IPS DF 6.9 (cell line): ENCODE measurements at regions not wholly inside any gene's neighbourhood (a gene's known extent, or its start where the extent isn't known, plus 50 kb on each side); places are given as distances from the start of the nearest gene placed in this dataset.
A peak's percentile ranks its signal among the peaks of the same experiment; 100 is the strongest.

Source experiments
- DNase-seq: peaks from one replicate; pipeline ENCODE4 v3.0.0-alpha.2; 2013; ENCODE audit warnings: low read depth, low spot score
- H3K27ac ChIP-seq: one replicate; pipeline ENCODE4 v1.5.1; 2013; ENCODE audit warnings: low read length, control low read depth
- H3K27me3 ChIP-seq: 2 replicates; pipeline ENCODE4 v1.6.1; 2013; ENCODE audit warnings: mild to moderate bottlenecking, low read length; ENCODE audit not compliant: control insufficient read depth, insufficient read depth
- H3K36me3 ChIP-seq: 2 replicates; pipeline ENCODE4 v1.6.1; 2013; ENCODE audit warnings: low read length; ENCODE audit not compliant: control insufficient read depth, insufficient read depth
- H3K4me1 ChIP-seq: 2 replicates; pipeline ENCODE4 v1.6.1; 2013; ENCODE audit warnings: low read length; ENCODE audit not compliant: control insufficient read depth, insufficient read depth
- H3K4me3 ChIP-seq: 2 replicates; pipeline ENCODE4 v1.5.1; 2013; ENCODE audit warnings: mild to moderate bottlenecking, low read length
- H3K9me3 ChIP-seq: 2 replicates; pipeline ENCODE4 v1.6.1; 2013; ENCODE audit warnings: low read length, inconsistent platforms; ENCODE audit not compliant: control insufficient read depth, insufficient read depth
- WGBS: extraction: QIAGEN DNeasy Blood & Tissue Kit; methylation state at CpG from one replicate; pipeline ENCODE4 v1.1.7; 2013; ENCODE audit warnings: mixed read lengths, missing lambda C conversion rate; ENCODE audit not compliant: insufficient read length, insufficient coverage; 5-methylcytosine and 5-hydroxymethylcytosine counted together

GRCh38 chr2:155308367-155309009 is 610.0 kb downstream of the KCNJ3 start:
- no peak for DNase-seq

GRCh38 chr2:155301221-155301620 is 602.7 kb downstream of the KCNJ3 start:
- H3K27ac ChIP-seq: no peak overlapping the region
- H3K4me1 ChIP-seq: no peaks in the 10 kb centered on the region
- DNase-seq: no peak
- no peaks in the 10 kb centered on the region for H3K9me3 ChIP-seq
- no peak overlapping the region for H3K4me3 ChIP-seq
- no peaks in the 10 kb centered on the region for H3K36me3 ChIP-seq
- no peaks in the 10 kb centered on the region for H3K27me3 ChIP-seq

More at GRCh38 chr2:155308367-155309009, 610.0 kb downstream of the KCNJ3 start:
- Histone ChIP-seq H3K36me3 (no peaks in the 10 kb centered on the region), H3K4me3 (no peak overlapping the region), H3K4me1 (no peaks in the 10 kb centered on the region), H3K9me3 (no peaks in the 10 kb centered on the region), H3K27me3 (no peaks in the 10 kb centered on the region), H3K27ac (no peak overlapping the region)
- WGBS: no CpG with 5 or more reads among the region's 1 CpG

- Histone ChIP-seq H3K9me3 (no peaks in the 10 kb centered on the region), H3K27me3 (no peaks in the 10 kb centered on the region), H3K36me3 (no peaks in the 10 kb centered on the region), H3K4me3 (no peak overlapping the region), H3K4me1 (no peaks in the 10 kb centered on the region), H3K27ac (no peak overlapping the region)
- no peak for DNase-seq
- WGBS: no CpG with 5 or more reads among the region's 1 CpG
Observed at GRCh38 chr2:155298001-155298400, 599.5 kb downstream of the KCNJ3 start.

- H3K4me3 ChIP-seq: no peak overlapping the region
- no peaks in the 10 kb centered on the region for H3K27me3 ChIP-seq
- DNase-seq: no peak
- H3K36me3 ChIP-seq: no peaks in the 10 kb centered on the region
- H3K27ac ChIP-seq: no peak overlapping the region
- no peaks in the 10 kb centered on the region for H3K4me1 ChIP-seq
- H3K9me3 ChIP-seq: no peaks in the 10 kb centered on the region
- WGBS: no CpG with 5 or more reads among the region's 1 CpG
Observed at GRCh38 chr2:155294358-155294757, 595.9 kb downstream of the KCNJ3 start.

GRCh38 chr2:155281907-155282306 is 583.4 kb downstream of the KCNJ3 start:
- DNase-seq: no peak
- Histone ChIP-seq H3K27me3 (no peaks in the 10 kb centered on the region), H3K9me3 (no peaks in the 10 kb centered on the region), H3K27ac (no peak overlapping the region), H3K36me3 (no peaks in the 10 kb centered on the region), H3K4me3 (no peak overlapping the region), H3K4me1 (no peaks in the 10 kb centered on the region)
- no CpG with 5 or more reads among the region's 7 CpGs for WGBS

GRCh38 chr2:155273323-155273722 is 574.8 kb downstream of the KCNJ3 start:
- H3K4me3 ChIP-seq: no peak overlapping the region
- no CpG with 5 or more reads among the region's 3 CpGs for WGBS
- no peaks in the 10 kb centered on the region for H3K4me1 ChIP-seq
- no peaks in the 10 kb centered on the region for H3K9me3 ChIP-seq
- H3K27ac ChIP-seq: no peak overlapping the region
- no peak for DNase-seq
- no peaks in the 10 kb centered on the region for H3K27me3 ChIP-seq
- no peaks in the 10 kb centered on the region for H3K36me3 ChIP-seq

GRCh38 chr2:155266583-155266982 is 568.1 kb downstream of the KCNJ3 start:
- no peak overlapping the region for H3K4me3 ChIP-seq
- H3K27ac ChIP-seq: no peak overlapping the region

GRCh38 chr2:155266109-155266508 is 567.6 kb downstream of the KCNJ3 start:
- no peaks in the 10 kb centered on the region for H3K27me3 ChIP-seq
- no peak overlapping the region for H3K4me3 ChIP-seq
- H3K4me1 ChIP-seq: no peaks in the 10 kb centered on the region
- WGBS: no CpG with 5 or more reads among the region's 1 CpG
- no peaks in the 10 kb centered on the region for H3K36me3 ChIP-seq
- no peak overlapping the region for H3K27ac ChIP-seq
- no peak for DNase-seq
- H3K9me3 ChIP-seq: no peaks in the 10 kb centered on the region

More at GRCh38 chr2:155266583-155266982, 568.1 kb downstream of the KCNJ3 start:
- no CpG with 5 or more reads among the region's 3 CpGs for WGBS
- Histone ChIP-seq H3K9me3 (no peaks in the 10 kb centered on the region), H3K4me1 (no peaks in the 10 kb centered on the region), H3K27me3 (no peaks in the 10 kb centered on the region), H3K36me3 (no peaks in the 10 kb centered on the region)
- no peak for DNase-seq

- no peaks in the 10 kb centered on the region for H3K9me3 ChIP-seq
- WGBS: no CpG with 5 or more reads among the region's 6 CpGs
- no peak overlapping the region for H3K27ac ChIP-seq
- no peaks in the 10 kb centered on the region for H3K36me3 ChIP-seq
- peak; percentile 52 for DNase-seq
- no peaks in the 10 kb centered on the region for H3K27me3 ChIP-seq
- H3K4me3 ChIP-seq: no peak overlapping the region
- no peaks in the 10 kb centered on the region for H3K4me1 ChIP-seq
Observed at GRCh38 chr2:155256803-155257202, 558.3 kb downstream of the KCNJ3 start.

- no peaks in the 10 kb centered on the region for H3K9me3 ChIP-seq
- H3K36me3 ChIP-seq: no peaks in the 10 kb centered on the region
- DNase-seq: no peak
- no peak overlapping the region for H3K27ac ChIP-seq
- no CpG with 5 or more reads among the region's 2 CpGs for WGBS
- H3K4me3 ChIP-seq: no peak overlapping the region
- H3K27me3 ChIP-seq: no peaks in the 10 kb centered on the region
- H3K4me1 ChIP-seq: no peaks in the 10 kb centered on the region
Observed at GRCh38 chr2:155250800-155251199, 552.3 kb downstream of the KCNJ3 start.

GRCh38 chr2:155240176-155240575 is 541.7 kb downstream of the KCNJ3 start:
- WGBS: no CpG with 5 or more reads among the region's 4 CpGs
- H3K27me3 ChIP-seq: no peaks in the 10 kb centered on the region
- DNase-seq: no peak
- no peaks in the 10 kb centered on the region for H3K4me1 ChIP-seq
- H3K9me3 ChIP-seq: no peaks in the 10 kb centered on the region
- H3K36me3 ChIP-seq: no peaks in the 10 kb centered on the region
- H3K4me3 ChIP-seq: no peak overlapping the region
- no peak overlapping the region for H3K27ac ChIP-seq
